Tibial nerve (tissue), 4 donors: ENCODE measurements at regions not wholly inside any gene's neighbourhood (a gene's known extent, or its start where the extent isn't known, plus 50 kb on each side); places are given as distances from the start of the nearest gene placed in this dataset.

Experiments used
- EP300 ChIP-seq, 2 donors: sonication (generic); formaldehyde crosslinking; IDR thresholded peaks; one replicate each; pipeline ENCODE4 v1.6.1; 2017; ENCODE audit warnings: antibody characterized with exemption in 2 of 2, mild to moderate bottlenecking in 1 of 2
- POLR2A ChIP-seq, 2 donors: fragments of 450-650 bp; IDR thresholded peaks; one replicate each; pipeline ENCODE4 v1.6.1; 2017; ENCODE audit warnings: antibody characterized with exemption in 2 of 2, mild to moderate bottlenecking in 2 of 2, moderate library complexity in 2 of 2
- TF ChIP-seq, protein P1 (sequence below), 5 experiments: fragments of 200-600 bp in 3 of 5; fragments of 450-650 bp in 2 of 5; sonication (generic) in 3 of 5; IDR thresholded peaks; one replicate each; pipeline ENCODE4 v1.5.1; 2016 to 2019; ENCODE audit warnings: antibody characterized with exemption in 5 of 5, mild to moderate bottlenecking in 3 of 5, moderate library complexity in 2 of 5

DNA sequence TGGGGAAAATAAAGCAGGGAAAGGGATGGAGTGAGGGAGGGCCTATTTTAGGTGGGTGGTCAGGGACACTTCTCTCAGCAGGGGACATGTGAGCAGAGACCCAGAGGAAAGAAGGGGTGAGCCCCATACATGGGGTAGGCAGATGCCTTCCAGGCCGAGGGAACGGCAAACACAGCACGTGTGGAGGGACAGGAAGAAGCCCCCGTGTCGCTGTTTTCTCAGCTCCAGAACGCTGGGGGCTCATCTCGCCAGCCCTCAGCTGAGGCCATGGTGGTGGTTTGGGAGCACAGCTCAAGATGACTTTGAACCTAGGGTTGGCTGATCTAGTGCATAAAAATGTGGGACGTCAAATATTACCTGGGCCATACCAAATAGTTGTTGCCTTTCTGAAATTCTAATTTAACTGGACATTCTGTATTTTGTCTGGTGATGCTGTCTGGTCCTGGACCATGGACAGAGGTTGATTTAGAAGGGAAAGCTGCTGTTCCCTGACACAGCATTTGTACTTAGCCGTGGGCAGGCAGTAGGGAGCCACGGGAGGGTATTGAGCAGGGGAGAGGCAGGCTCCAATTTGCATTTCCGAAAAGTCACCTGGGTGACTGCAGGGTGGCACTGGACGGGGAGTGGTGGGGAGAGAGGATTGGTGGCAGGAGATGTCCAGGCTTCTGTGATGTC, 53.1 kb upstream of the RUNX3 start:
- TF ChIP-seq, protein P1, sequence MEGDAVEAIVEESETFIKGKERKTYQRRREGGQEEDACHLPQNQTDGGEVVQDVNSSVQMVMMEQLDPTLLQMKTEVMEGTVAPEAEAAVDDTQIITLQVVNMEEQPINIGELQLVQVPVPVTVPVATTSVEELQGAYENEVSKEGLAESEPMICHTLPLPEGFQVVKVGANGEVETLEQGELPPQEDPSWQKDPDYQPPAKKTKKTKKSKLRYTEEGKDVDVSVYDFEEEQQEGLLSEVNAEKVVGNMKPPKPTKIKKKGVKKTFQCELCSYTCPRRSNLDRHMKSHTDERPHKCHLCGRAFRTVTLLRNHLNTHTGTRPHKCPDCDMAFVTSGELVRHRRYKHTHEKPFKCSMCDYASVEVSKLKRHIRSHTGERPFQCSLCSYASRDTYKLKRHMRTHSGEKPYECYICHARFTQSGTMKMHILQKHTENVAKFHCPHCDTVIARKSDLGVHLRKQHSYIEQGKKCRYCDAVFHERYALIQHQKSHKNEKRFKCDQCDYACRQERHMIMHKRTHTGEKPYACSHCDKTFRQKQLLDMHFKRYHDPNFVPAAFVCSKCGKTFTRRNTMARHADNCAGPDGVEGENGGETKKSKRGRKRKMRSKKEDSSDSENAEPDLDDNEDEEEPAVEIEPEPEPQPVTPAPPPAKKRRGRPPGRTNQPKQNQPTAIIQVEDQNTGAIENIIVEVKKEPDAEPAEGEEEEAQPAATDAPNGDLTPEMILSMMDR (IDR thresholded peaks at IDR 0.05), result no peak
- no peak for TF ChIP-seq POLR2A (IDR thresholded peaks at IDR 0.05)
- TF ChIP-seq EP300 (IDR thresholded peaks at IDR 0.05), result no peak
